Glutamatergic neuron (in vitro differentiated cells): ENCODE measurements at regions not wholly inside any gene's neighbourhood (a gene's known extent, or its start where the extent isn't known, plus 50 kb on each side); places are given as distances from the start of the nearest gene placed in this dataset.

Experiments
- DNase-seq: peaks from one replicate; pipeline ENCODE4 v3.0.0; 2022
- H3K27ac Mint-ChIP-seq: one replicate; pipeline ENCODE4 v1.8.0; 2020; ENCODE audit warnings: mild to moderate bottlenecking, mixed read lengths, inconsistent platforms; ENCODE audit not compliant: unreplicated experiment
- H3K27me3 Mint-ChIP-seq: one replicate; pipeline ENCODE4 v1.8.0; 2020; ENCODE audit warnings: mild to moderate bottlenecking, moderate library complexity, mixed read lengths, inconsistent platforms; ENCODE audit not compliant: unreplicated experiment
- H3K36me3 Mint-ChIP-seq: one replicate; pipeline ENCODE4 v1.8.0; 2020; ENCODE audit warnings: mild to moderate bottlenecking, mixed read lengths, inconsistent platforms; ENCODE audit not compliant: unreplicated experiment
- H3K4me1 Mint-ChIP-seq: one replicate; pipeline ENCODE4 v1.8.0; 2020; ENCODE audit warnings: mild to moderate bottlenecking, low read depth, mixed read lengths, inconsistent platforms; ENCODE audit not compliant: unreplicated experiment
- H3K4me3 Mint-ChIP-seq: one replicate; pipeline ENCODE4 v1.8.0; 2020; ENCODE audit warnings: mild to moderate bottlenecking, mixed read lengths, inconsistent platforms; ENCODE audit not compliant: unreplicated experiment
- H3K9me3 Mint-ChIP-seq: one replicate; pipeline ENCODE4 v1.8.0; 2020; ENCODE audit warnings: mild to moderate bottlenecking, moderate library complexity, mixed read lengths, inconsistent platforms; ENCODE audit not compliant: unreplicated experiment
- TF ChIP-seq, protein P1 (sequence below): fragments of 200-600 bp; sonication (generic); IDR thresholded peaks from one replicate; pipeline ENCODE4 v1.5.0; 2021; ENCODE audit not compliant: partially characterized antibody, unreplicated experiment

DNA sequence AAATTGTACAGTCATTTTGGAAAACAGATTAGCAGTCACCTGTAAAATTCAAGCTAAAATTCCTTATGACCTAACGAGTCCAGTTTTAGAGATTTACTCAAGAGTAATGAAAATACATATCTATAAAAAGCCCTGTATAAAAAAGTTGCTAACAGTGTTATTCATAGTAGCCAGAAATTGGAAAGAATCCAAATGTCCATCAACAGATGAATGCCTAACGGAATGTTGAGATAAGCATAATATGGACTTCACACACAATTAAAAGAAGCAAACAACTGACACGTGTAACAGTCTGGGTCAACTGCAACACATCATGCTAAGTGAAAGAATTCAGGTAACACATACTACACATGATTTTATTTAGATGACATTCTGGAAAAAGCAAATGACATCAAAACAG is 584.8 kb upstream of the AGA start:
- H3K9me3 Mint-ChIP-seq = no peaks in the 10 kb centered on the region
- H3K4me1 Mint-ChIP-seq = no peaks in the 10 kb centered on the region
- no peaks in the 10 kb centered on the region for H3K27me3 Mint-ChIP-seq
- no peak for DNase-seq
- H3K4me3 Mint-ChIP-seq = no peak overlapping the region
- TF ChIP-seq, protein P1, sequence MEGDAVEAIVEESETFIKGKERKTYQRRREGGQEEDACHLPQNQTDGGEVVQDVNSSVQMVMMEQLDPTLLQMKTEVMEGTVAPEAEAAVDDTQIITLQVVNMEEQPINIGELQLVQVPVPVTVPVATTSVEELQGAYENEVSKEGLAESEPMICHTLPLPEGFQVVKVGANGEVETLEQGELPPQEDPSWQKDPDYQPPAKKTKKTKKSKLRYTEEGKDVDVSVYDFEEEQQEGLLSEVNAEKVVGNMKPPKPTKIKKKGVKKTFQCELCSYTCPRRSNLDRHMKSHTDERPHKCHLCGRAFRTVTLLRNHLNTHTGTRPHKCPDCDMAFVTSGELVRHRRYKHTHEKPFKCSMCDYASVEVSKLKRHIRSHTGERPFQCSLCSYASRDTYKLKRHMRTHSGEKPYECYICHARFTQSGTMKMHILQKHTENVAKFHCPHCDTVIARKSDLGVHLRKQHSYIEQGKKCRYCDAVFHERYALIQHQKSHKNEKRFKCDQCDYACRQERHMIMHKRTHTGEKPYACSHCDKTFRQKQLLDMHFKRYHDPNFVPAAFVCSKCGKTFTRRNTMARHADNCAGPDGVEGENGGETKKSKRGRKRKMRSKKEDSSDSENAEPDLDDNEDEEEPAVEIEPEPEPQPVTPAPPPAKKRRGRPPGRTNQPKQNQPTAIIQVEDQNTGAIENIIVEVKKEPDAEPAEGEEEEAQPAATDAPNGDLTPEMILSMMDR = no peak
- no peaks in the 10 kb centered on the region for H3K36me3 Mint-ChIP-seq
- H3K27ac Mint-ChIP-seq = no peak overlapping the region

DNA sequence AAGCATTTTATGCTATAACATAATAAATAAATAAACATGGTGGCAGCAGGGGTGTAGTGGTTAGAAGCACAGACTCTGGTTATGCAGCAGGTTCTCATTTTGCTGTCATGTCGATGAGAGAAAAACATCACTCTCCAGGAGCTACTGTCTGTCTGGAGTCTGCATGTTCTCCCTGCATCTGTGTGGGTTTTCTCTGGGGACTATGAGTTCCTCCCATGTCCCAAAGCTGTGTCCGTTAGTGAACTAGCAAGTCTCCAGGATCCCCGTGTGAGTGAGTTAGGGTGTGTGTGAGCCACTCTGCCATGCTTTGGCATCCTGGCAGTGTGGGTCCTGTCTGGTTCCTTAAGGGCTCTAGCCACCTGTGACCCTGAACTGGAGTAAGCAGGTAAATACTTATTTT is 585.6 kb upstream of the AGA start:
- Mint-ChIP-seq H3K36me3 (no peaks in the 10 kb centered on the region), H3K27ac (no peak overlapping the region), H3K4me3 (no peak overlapping the region), H3K4me1 (no peaks in the 10 kb centered on the region), H3K27me3 (no peaks in the 10 kb centered on the region), H3K9me3 (no peaks in the 10 kb centered on the region)
- TF ChIP-seq, protein P1 = no peak
- no peak for DNase-seq

DNA sequence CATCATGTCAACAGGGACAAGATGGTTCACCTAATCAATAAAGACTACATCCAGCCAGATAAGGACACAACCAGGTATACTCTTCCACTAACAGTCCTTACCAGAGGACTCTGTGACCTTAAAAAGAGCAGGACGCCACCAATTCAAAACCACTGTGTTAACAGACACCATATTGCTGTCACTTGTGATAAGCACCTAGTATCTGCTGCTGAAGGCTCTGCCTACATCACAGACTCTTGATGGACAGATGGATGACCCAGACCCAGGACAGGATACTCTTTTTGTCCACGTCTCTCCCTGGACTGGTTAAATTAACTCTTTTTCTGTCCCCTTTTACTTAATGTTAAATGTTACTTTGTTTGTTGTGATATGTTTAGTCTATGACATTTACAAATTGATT is 586.2 kb upstream of the AGA start:
- H3K27ac Mint-ChIP-seq = no peak overlapping the region
- DNase-seq = no peak
- H3K9me3 Mint-ChIP-seq = no peaks in the 10 kb centered on the region
- H3K27me3 Mint-ChIP-seq = peaks cover 2% of the 10 kb centered on the region
- H3K4me1 Mint-ChIP-seq = no peaks in the 10 kb centered on the region
- H3K4me3 Mint-ChIP-seq = no peak overlapping the region
- TF ChIP-seq, protein P1 = no peak
- H3K36me3 Mint-ChIP-seq = no peaks in the 10 kb centered on the region

DNA sequence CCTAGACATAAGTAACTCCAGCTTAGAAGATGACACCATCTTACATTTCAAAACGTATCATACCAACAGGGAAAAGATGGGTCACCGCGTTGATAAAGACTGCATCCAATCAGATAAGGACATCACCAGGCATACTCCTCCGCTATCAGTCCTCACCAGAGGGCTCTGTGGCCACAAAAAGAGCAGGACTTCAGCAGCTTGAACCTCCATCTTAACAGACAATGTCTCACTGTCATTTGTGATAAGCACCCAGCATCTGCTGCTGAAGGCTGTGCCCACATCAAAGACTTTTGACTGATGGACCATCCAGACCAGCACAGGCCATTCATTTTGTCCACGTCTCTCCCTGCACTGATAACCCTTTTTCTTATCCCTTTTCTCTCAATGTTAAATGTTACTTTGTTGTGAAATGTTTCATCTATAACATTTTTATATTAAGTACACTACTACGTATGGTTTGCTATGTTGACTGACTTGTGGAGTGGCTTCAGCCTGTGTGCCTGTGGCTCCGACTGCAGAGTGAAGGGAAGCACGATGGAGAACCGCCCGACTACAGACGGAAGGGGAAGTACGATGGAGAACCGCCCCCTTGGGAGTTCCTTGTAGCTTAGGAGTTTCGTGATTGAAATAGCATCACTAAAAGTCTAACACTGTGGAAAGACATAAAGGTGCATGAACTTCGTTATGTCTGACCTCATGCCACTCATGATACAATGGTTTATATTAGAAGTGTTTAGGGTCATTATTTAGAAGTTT is 595.4 kb upstream of the AGA start:
- no peaks in the 10 kb centered on the region for H3K36me3 Mint-ChIP-seq
- H3K27ac Mint-ChIP-seq = no peak overlapping the region
- H3K4me3 Mint-ChIP-seq = no peak overlapping the region
- H3K4me1 Mint-ChIP-seq = no peaks in the 10 kb centered on the region
- TF ChIP-seq, protein P1 = no peak
- peaks cover 2% of the 10 kb centered on the region for H3K27me3 Mint-ChIP-seq
- no peaks in the 10 kb centered on the region for H3K9me3 Mint-ChIP-seq
- no peak for DNase-seq

DNA sequence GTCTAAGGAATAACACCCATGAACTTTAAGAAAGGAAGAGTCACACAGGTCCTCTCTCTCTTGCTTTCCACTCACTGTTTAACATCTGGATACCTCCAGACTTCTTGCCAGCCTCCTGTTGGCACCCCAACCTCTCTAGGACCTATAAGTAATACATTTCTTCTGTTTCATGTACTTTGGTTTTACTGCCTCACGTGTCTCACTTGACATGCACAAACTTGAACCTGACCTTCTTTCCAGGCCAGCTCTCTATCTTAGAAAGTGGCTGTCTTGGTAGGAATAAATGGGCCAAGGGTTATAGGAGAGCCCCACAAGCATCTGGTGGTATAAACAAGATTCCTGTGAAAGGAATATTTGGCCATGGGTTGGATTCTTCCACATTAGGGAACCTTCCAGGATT is 614.8 kb upstream of the AGA start:
- Mint-ChIP-seq H3K9me3 (no peaks in the 10 kb centered on the region), H3K4me3 (no peak overlapping the region), H3K27ac (no peak overlapping the region), H3K36me3 (peaks cover 1% of the 10 kb centered on the region), H3K27me3 (no peaks in the 10 kb centered on the region), H3K4me1 (no peaks in the 10 kb centered on the region)
- no peak for DNase-seq
- TF ChIP-seq, protein P1 = no peak
